Fibroblast of lung (primary cell): ENCODE measurements at regions not wholly inside any gene's neighbourhood (a gene's known extent, or its start where the extent isn't known, plus 50 kb on each side); places are given as distances from the start of the nearest gene placed in this dataset.

Experiments used
- EZH2 ChIP-seq: IDR thresholded peaks from 2 replicates; pipeline ENCODE4 v1.5.1; 2012; ENCODE audit warnings: low read length, control low read depth, mild to moderate bottlenecking; ENCODE audit errors: missing control alignments
- TF ChIP-seq, protein P1 (sequence below), 2 donors: IDR thresholded peaks in 1 of 2; conservative IDR thresholded peaks in 1 of 2; 1 replicate in 1 of 2; 2 replicates in 1 of 2; pipeline ENCODE4 v1.5.1; 2011 to 2012; ENCODE audit warnings: low read length in 2 of 2, control low read depth in 1 of 2, inconsistent platforms in 1 of 2, low read depth in 1 of 2, mild to moderate bottlenecking in 1 of 2

DNA sequence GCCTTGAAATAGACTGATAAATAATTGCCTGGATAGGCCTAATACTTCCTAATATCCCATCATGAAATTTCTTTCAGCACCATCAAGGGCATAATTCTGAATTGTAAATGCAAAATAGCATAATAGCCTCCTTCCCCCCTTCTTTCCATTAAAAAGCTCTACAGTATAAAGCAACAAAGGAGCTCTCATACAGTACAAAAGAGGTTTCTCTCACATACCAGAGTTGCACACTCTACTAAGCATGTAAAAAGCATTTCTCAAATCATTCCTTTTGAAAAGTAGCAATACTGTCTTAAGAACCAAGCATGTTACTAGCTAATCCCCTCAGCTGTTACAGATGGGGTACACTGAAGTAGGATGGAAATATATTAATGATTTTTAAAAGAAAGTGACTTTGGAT is 509.0 kb downstream of the KLHL13 start:
- TF ChIP-seq, protein P1, sequence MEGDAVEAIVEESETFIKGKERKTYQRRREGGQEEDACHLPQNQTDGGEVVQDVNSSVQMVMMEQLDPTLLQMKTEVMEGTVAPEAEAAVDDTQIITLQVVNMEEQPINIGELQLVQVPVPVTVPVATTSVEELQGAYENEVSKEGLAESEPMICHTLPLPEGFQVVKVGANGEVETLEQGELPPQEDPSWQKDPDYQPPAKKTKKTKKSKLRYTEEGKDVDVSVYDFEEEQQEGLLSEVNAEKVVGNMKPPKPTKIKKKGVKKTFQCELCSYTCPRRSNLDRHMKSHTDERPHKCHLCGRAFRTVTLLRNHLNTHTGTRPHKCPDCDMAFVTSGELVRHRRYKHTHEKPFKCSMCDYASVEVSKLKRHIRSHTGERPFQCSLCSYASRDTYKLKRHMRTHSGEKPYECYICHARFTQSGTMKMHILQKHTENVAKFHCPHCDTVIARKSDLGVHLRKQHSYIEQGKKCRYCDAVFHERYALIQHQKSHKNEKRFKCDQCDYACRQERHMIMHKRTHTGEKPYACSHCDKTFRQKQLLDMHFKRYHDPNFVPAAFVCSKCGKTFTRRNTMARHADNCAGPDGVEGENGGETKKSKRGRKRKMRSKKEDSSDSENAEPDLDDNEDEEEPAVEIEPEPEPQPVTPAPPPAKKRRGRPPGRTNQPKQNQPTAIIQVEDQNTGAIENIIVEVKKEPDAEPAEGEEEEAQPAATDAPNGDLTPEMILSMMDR (conservative IDR thresholded peaks at IDR 0.05 in 1 of 2, IDR thresholded peaks at IDR 0.05 in 1 of 2; ENCODE audit: low read depth in 1 of 2, low read length in 2 of 2) = no peak
- no peak for TF ChIP-seq EZH2
